Stimulated activated CD8-positive, alpha-beta memory T cell treated with anti-CD3 and anti-CD28 coated beads, Interleukin-15, amount 100 ng/mL, for 1 hour (primary cell): ENCODE measurements at regions not wholly inside any gene's neighbourhood (a gene's known extent, or its start where the extent isn't known, plus 50 kb on each side); places are given as distances from the start of the nearest gene placed in this dataset.
"Not testable (repeated sequence)": the region's sequence is repeated elsewhere in the genome, so short reads cannot be mapped to it uniquely, and the experiment has no call there.

ENCODE experiments used
- DNase-seq: peaks from one replicate; pipeline ENCODE4 v3.0.0-alpha.2; 2020; ENCODE audit warnings: low read depth

DNA sequence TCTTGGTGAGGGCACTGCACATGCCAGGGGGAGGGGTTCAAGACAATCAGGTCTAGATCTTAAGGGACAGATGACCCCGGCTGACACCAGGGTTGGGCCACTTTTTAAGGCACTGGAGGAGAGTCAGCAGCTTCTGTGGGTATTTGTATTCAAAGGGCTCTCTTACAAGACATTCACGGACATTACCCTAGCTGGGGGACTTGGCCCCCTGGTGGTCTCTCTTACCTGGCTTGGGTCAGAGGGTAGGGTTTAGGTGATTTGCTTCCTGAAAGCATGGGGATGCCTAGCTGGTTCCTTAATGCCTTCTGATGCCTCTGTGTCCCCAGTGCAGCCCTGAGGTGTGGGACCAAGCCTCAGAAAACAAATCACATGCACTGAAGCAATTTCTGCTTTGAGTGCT, 354.7 kb downstream of the CDC5L start:
- DNase-seq = no peak

DNA sequence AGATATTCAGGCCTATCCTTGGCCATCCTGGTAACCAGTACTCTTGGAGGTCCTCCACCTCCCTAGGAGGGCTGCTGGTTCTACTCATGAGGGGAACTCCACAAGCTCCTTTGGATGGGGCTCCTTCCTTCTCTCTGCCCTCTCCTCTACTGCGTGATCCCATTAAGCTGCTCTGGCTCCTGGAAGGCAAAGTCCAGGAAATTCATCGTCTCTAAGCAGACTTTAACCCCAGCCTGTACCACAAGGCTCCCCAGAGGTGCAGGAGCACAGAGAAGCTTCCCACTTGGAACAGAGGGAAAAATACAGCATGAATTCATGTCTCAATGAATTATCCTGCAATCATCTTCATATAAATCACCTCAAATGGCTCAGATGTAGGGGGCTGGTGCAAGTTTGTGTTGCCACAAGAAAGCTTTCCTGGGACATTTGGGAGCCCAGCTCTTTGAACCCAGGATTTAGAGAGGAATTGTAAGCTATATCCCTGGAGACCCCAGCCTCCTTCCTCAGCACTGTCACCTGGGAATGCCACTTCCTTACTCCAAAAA, 355.4 kb downstream of the CDC5L start:
- DNase-seq = no peak

DNA sequence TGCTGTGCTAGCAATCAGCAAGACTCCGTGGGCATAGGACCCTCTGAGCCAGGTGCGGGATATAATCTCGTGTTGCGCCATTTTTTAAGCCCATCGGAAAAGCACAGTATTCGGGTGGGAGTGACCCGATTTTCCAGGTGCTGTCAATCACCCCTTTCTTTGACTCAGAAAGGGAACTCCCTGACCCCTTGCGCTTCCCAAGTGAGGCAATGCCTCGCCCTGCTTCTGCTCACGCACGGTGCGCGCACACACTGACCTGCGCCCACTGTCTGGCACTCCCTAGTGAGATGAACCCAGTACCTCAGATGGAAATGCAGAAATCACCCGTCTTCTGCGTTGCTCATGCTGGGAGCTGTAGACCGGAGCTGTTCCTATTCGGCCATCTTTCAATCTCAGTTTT, 372.6 kb downstream of the CDC5L start:
- DNase-seq = not testable (repeated sequence)

DNA sequence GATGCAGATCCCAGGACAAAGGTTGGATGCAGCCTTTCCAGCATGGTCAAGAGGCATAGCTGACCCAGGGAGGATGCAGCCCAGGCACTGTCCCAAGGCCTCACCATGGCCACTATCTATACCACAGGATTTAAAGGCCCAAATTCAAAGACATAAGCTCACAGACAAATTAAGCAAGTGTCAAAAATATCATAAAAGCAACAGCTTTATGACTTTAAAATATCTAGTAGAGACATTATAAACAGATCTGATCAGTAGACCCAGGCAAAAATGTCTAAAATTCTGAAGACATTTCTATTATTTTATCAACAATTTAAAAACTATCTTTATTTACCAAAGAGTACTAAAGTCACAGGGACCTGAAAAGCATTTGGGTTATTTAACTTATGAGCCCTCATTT, 373.5 kb downstream of the CDC5L start:
- DNase-seq = no peak

DNA sequence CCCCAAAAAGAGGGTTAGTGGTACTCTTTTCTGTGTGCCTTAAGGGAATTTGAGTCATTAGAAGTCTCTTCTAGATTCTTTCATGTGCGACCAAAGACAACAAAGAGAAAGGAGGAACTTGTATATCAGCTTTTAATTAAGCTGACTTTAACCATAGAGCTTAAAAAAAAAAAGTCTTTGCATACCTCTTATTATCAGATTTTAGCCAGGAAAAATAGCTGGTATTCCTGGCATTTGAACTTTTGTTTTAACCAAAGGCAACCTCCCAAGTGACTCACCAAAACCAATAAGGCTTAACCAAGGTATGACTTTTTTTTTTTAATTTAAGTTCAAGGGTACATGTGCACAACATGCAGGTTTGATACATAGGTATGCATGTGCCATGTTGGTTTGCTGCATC, 375.0 kb downstream of the CDC5L start:
- no peak for DNase-seq

DNA sequence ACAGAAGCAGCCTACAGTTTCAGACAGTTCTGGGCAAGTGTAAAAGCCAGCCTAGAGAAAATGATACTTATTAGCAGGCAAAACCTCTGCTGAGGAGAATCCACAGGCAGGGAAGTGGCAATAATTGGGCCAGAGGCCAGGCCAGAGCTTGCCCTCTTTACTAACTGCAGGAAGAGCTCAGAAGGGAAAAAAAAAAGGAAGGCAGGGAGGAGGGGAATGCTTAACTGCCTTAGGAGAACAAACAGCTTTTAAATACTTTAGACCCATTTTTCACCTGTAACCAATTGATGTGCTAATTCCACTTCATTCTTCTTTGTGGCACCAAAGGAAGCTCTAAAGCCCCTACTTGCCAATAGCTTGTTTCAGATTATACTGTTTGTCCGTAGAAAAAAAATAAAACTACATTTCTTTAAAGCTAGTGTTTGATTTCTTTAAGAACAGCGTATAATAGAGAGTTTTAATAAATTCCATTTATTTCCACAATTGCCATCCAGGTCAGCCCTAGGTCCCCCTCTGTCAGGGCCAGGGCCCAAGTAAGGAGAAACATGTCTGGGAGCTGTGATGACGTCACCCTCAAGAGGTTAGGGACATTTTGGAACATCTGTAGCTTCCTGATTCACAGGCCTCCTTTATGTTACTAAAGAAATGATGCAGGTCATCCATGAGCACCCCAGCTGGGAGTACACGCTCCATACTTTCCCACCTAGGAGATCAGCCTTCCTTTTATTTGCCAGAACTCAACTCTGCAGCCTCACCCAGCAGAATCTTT, 384.3 kb downstream of the CDC5L start:
- DNase-seq = no peak

DNA sequence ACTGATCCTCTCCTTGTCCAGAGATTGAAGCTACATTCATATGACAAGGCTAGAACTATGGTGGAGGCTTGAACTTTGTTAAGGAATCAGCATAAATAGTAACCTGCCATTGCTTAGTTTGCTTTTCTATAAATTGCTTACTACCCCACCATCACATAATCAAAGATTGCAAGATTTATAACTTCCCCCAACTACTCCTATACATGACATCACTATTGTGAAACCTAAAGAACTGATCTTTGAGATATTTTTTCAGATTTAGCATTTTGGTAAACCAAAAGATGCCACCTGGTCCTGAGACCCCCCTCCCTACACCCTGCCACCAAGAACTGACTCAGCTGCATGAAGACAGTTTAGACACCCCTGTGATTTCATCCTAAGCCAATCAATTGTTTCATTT, 385.3 kb downstream of the CDC5L start:
- no peak for DNase-seq

DNA sequence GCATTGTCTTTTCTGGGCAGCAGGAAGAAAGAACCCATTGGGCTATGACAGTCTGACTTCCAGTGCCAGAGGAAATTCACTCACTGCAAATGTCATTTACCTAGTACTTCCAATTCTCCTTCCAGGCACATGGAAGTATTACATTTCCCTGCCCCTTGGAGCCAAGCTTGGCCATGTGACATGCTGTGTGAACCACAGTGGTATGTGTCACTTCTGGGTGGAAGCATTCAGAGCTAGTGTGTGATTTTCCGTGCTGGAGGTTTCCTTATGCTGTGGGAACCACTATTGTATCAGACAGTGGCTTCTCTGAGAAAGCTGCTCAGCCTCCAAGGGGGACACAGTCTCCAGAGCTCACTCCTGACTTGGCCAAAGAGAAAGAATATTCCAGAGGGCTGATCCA, 387.6 kb downstream of the CDC5L start:
- no peak for DNase-seq

DNA sequence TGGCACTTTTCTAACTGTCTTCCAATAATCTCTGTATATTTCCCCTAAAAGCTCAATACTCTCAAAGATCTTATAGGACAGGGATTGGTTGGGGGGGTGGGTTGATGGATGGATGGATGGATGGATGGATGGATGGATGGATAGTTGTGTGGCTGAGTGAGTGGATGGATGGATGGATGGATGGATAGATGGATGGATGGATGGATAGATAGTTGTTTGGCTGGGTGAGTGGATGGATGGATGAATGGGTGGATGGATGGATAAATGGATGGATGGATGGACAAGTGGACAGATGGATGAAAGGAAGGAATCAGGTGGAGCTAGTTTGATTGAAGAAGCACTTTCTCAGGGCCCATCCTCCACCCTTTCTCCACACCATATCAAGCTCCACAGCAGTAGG, 388.8 kb downstream of the CDC5L start:
- DNase-seq = no peak

DNA sequence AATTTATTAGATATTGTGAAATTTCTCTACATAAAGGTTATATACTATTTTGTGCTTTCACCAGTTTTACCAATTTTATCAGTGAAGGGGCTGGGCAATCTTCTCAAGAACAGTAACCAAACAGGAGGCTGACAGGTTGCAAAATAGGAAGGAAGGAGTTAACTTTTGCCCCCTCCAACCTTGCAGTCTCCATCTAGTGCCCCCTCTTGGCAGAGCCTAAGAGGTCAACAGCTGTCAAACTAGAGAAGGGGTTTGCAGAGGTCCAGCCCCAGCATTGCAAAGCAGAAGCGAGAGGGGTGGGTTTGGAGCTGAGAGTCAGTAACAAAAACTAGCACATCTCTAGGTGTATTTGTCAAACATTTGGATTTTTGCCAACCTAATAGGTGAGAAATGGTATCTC, 391.0 kb downstream of the CDC5L start:
- no peak for DNase-seq
